Panc1 (cell line): ENCODE measurements at regions not wholly inside any gene's neighbourhood (a gene's known extent, or its start where the extent isn't known, plus 50 kb on each side); places are given as distances from the start of the nearest gene placed in this dataset.

ENCODE experiments used
- ATAC-seq: fragments of 200-7000 bp; cut with Tn5 transposase; 2 replicates; pipeline ENCODE4 v1.9.1; 2020; ENCODE audit warnings: mild to moderate bottlenecking, moderate library complexity
- BruUV-seq: library from RNA; stranded (reverse); fragments of 400-500 nt; replicated peaks from 2 replicates; lab custom pipeline; 2021; lab: Mats Ljungman, UMichigan
- CTCF ChIA-PET: fragments of 300-600 bp; sonication (Branson Sonifier 250); formaldehyde crosslinking; loops from one replicate; lab custom pipeline; 2022; ENCODE audit warnings: antibody characterized with exemption; lab: Charles Lee
- POLR2A ChIA-PET: fragments of 300-600 bp; sonication (Branson Sonifier 250); formaldehyde crosslinking; loops from one replicate; lab custom pipeline; 2022; ENCODE audit warnings: antibody characterized with exemption; lab: Charles Lee
- DNase-seq: peaks from one replicate; pipeline ENCODE4 v3.0.0-alpha.2; 2010; ENCODE audit warnings: low read depth, low spot score
- H3K27ac ChIP-seq: 2 replicates; pipeline ENCODE4 v1.5.1; 2011; ENCODE audit warnings: mild to moderate bottlenecking, low read length, inconsistent platforms
- H3K27me3 ChIP-seq: fragments of 200-500 bp; sonication (Bioruptor generic); 2 replicates; pipeline ENCODE4 v1.6.0; 2014; ENCODE audit warnings: low read length, inconsistent platforms; ENCODE audit not compliant: control insufficient read depth, insufficient read depth
- H3K36me3 ChIP-seq: fragments of 200-500 bp; sonication (Bioruptor generic); 2 replicates; pipeline ENCODE4 v1.5.1; 2014; ENCODE audit warnings: inconsistent platforms, mild to moderate bottlenecking, low read length, moderate library complexity; ENCODE audit not compliant: control insufficient read depth, insufficient read depth
- H3K4me1 ChIP-seq: 2 replicates; pipeline ENCODE4 v1.5.1; 2011; ENCODE audit warnings: inconsistent platforms, mild to moderate bottlenecking, low read length, moderate library complexity; ENCODE audit not compliant: control insufficient read depth, insufficient read depth
- H3K4me3 ChIP-seq, 2 experiments: 2 replicates each; pipeline ENCODE4 v1.5.1; 2011 to 2012; ENCODE audit warnings: low read depth in 2 of 2, low read length in 2 of 2, mild to moderate bottlenecking in 2 of 2, inconsistent platforms in 1 of 2, moderate library complexity in 1 of 2
- H3K9me3 ChIP-seq: fragments of 200-500 bp; sonication (Bioruptor generic); 2 replicates; pipeline ENCODE4 v1.5.1; 2014; ENCODE audit warnings: low read depth, mild to moderate bottlenecking, inconsistent platforms, low read length, moderate library complexity; ENCODE audit not compliant: control insufficient read depth, insufficient read depth
- CTCF ChIP-seq: fragments of 450-650 bp; IDR thresholded peaks from 2 replicates; pipeline ENCODE4 v1.5.1; 2017; ENCODE audit warnings: mild to moderate bottlenecking
- POLR2AphosphoS5 ChIP-seq: IDR thresholded peaks from 2 replicates; pipeline ENCODE4 v1.6.1; 2012; ENCODE audit warnings: mild to moderate bottlenecking, low read depth, low read length, moderate library complexity
- REST ChIP-seq, 2 experiments: IDR thresholded peaks; 2 replicates each; pipeline ENCODE4 v1.6.1; 2011 to 2012; ENCODE audit warnings: low read depth in 2 of 2, control low read depth in 1 of 2, low read length in 1 of 2, mild to moderate bottlenecking in 1 of 2, moderate library complexity in 1 of 2; ENCODE audit not compliant: insufficient read depth in 1 of 2
- SIN3A ChIP-seq: IDR thresholded peaks from 2 replicates; pipeline ENCODE4 v1.6.1; 2012; ENCODE audit warnings: low read depth, mild to moderate bottlenecking, low read length, moderate library complexity, borderline replicate concordance; ENCODE audit not compliant: insufficient read depth
- TCF7L2 ChIP-seq: IDR thresholded peaks from 2 replicates; pipeline ENCODE4 v1.6.1; 2011; ENCODE audit warnings: mild to moderate bottlenecking, low read depth, low read length, inconsistent platforms
- in situ Hi-C: cut with HindIII; loops from 2 replicates; pipeline ENCODE4 v1.10.0; 2016; ENCODE audit warnings: low sequenced_read_pairs, low pct_unique_long_range_greater_than_20kb
- intact Hi-C: fragments of 100-400 bp; cut with micrococcal nuclease; formaldehyde crosslinking; loops from one replicate; pipeline ENCODE4 v1.10.0; 2022; ENCODE audit not compliant: unreplicated experiment

GRCh38 chr20:12159261-12159660 lies 241.6 kb downstream of the BTBD3 start:
- CTCF ChIA-PET, result no interaction called here
- H3K4me1 ChIP-seq, result no peaks in the 10 kb centered on the region
- in situ Hi-C loops (no loop called here), intact Hi-C loops (no loop called here)
- POLR2A ChIA-PET, result no interaction called here
- no peak overlapping the region for H3K27ac ChIP-seq
- DNase-seq (no peak), ATAC-seq (no peak)
- H3K9me3 ChIP-seq, result no peaks in the 10 kb centered on the region
- TF ChIP-seq CTCF (no peak), SIN3A (no peak), TCF7L2 (no peak), REST (IDR thresholded peaks at IDR 0.05; ENCODE audit: insufficient read depth in 1 of 2, low read depth in 2 of 2, low read length in 1 of 2) (no peak), POLR2AphosphoS5 (no peak)
- no TSS peak for BruUV-seq
- H3K27me3 ChIP-seq, result no peaks in the 10 kb centered on the region
- no peaks in the 10 kb centered on the region for H3K36me3 ChIP-seq
- H3K4me3 ChIP-seq, result no peak overlapping the region

- DNase-seq (no peak), ATAC-seq (no peak)
- no peaks in the 10 kb centered on the region for H3K36me3 ChIP-seq
- ChIA-PET POLR2A (no interaction called here), CTCF (no interaction called here)
- no peak overlapping the region for H3K4me3 ChIP-seq
- intact Hi-C loops (no loop called here), in situ Hi-C loops (no loop called here)
- H3K27me3 ChIP-seq, result no peaks in the 10 kb centered on the region
- no peaks in the 10 kb centered on the region for H3K4me1 ChIP-seq
- no TSS peak for BruUV-seq
- no peaks in the 10 kb centered on the region for H3K9me3 ChIP-seq
- TF ChIP-seq TCF7L2 (no peak), REST (IDR thresholded peaks at IDR 0.05; ENCODE audit: insufficient read depth in 1 of 2, low read depth in 2 of 2, low read length in 1 of 2) (no peak), CTCF (no peak), SIN3A (no peak), POLR2AphosphoS5 (no peak)
- H3K27ac ChIP-seq, result no peak overlapping the region
These were observed 244.0 kb downstream of the BTBD3 start for GRCh38 chr20:12161734-12162133.
